SK-N-SH (cell line): ENCODE measurements at regions not wholly inside any gene's neighbourhood (a gene's known extent, or its start where the extent isn't known, plus 50 kb on each side); places are given as distances from the start of the nearest gene placed in this dataset.

Source experiments
- CTCF ChIA-PET: fragments of 300-600, 350-600 bp; formaldehyde crosslinking; extraction: SDS; loops from one replicate; lab custom pipeline; 2021; lab: Yijun Ruan, JAX
- POLR2A ChIA-PET: fragments of 350-600 bp; sonication (Branson Sonifier 250); formaldehyde crosslinking; extraction: SDS; loops from one replicate; lab custom pipeline; 2020; ENCODE audit warnings: antibody characterized with exemption, inconsistent platforms; lab: Yijun Ruan, JAX
- DNase-seq: peaks from one replicate; pipeline ENCODE4 v3.0.0; 2012
- H2AFZ ChIP-seq: fragments of 200-600 bp; sonication (generic); 2 replicates; pipeline ENCODE4 v1.8.1; 2016; ENCODE audit warnings: antibody characterized with exemption, mild to moderate bottlenecking, low read depth
- H3F3A ChIP-seq: fragments of 200-600 bp; sonication (generic); replicated peaks from 2 replicates; pipeline ENCODE3; 2016; ENCODE audit warnings: antibody characterized with exemption, mild to moderate bottlenecking; ENCODE audit not compliant: insufficient read depth
- H3K27ac ChIP-seq, 2 experiments: fragments of 200-500 bp in 1 of 2; fragments of 200-600 bp in 1 of 2; sonication (Bioruptor generic) in 1 of 2; sonication (generic), shearing (Covaris generic) in 1 of 2; 2 replicates each; pipeline versions ENCODE4 v1.5.1 to v1.6.1; 2014 to 2016; ENCODE audit warnings: low read depth in 2 of 2, inconsistent platforms in 1 of 2, low read length in 1 of 2, mild to moderate bottlenecking in 1 of 2, mixed read lengths in 1 of 2
- H3K27me3 ChIP-seq: fragments of 200-600 bp; sonication (generic), shearing (Covaris generic); 2 replicates; pipeline ENCODE4 v1.6.1; 2016; ENCODE audit warnings: mixed run types; ENCODE audit not compliant: insufficient read depth
- H3K36me3 ChIP-seq, 2 experiments: fragments of 200-500 bp in 1 of 2; fragments of 200-600 bp in 1 of 2; sonication (Bioruptor generic) in 1 of 2; sonication (generic) in 1 of 2; replicated peaks in 1 of 2; 2 replicates each; pipeline versions ENCODE3 to v1.5.1; 2014 to 2016; ENCODE audit warnings: low read length in 1 of 2, mild to moderate bottlenecking in 1 of 2; ENCODE audit not compliant: insufficient read depth in 2 of 2, control insufficient read depth in 1 of 2
- H3K4me1 ChIP-seq, 2 experiments: fragments of 200-500 bp in 1 of 2; fragments of 200-600 bp in 1 of 2; sonication (Bioruptor generic) in 1 of 2; sonication (generic), shearing (Covaris generic) in 1 of 2; 2 replicates each; pipeline versions ENCODE4 v1.5.1 to v1.6.1; 2014 to 2016; ENCODE audit warnings: low read depth in 1 of 2, low read length in 1 of 2, mixed run types in 1 of 2; ENCODE audit not compliant: insufficient read depth in 2 of 2, control insufficient read depth in 1 of 2
- H3K4me2 ChIP-seq: fragments of 200-600 bp; sonication (generic), shearing (Covaris generic); 2 replicates; pipeline ENCODE4 v1.6.1; 2017; ENCODE audit warnings: mixed run types
- H3K4me3 ChIP-seq, 2 experiments: fragments of 200-500 bp in 1 of 2; fragments of 200-600 bp in 1 of 2; sonication (Bioruptor generic) in 1 of 2; sonication (generic), shearing (Covaris generic) in 1 of 2; 2 replicates each; pipeline versions ENCODE4 v1.5.1 to v1.8.1; 2014 to 2016; ENCODE audit warnings: low read depth in 2 of 2, inconsistent platforms in 1 of 2, low read length in 1 of 2, mild to moderate bottlenecking in 1 of 2, mixed read lengths in 1 of 2, moderate library complexity in 1 of 2
- H3K79me2 ChIP-seq: fragments of 200-600 bp; sonication (generic); 2 replicates; pipeline ENCODE4 v1.8.1; 2017; ENCODE audit warnings: mild to moderate bottlenecking; ENCODE audit not compliant: insufficient read depth
- H3K9ac ChIP-seq: fragments of 200-600 bp; sonication (generic); 2 replicates; pipeline ENCODE4 v1.6.1; 2017; ENCODE audit warnings: mixed run types
- H3K9me2 ChIP-seq: fragments of 200-600 bp; sonication (generic); 2 replicates; pipeline ENCODE4 v1.6.1; 2017; ENCODE audit warnings: mixed run types
- H3K9me3 ChIP-seq: fragments of 200-600 bp; sonication (generic); 2 replicates; pipeline ENCODE4 v1.6.1; 2017; ENCODE audit warnings: mixed run types, mild to moderate bottlenecking, moderate library complexity
- H4K20me1 ChIP-seq: fragments of 200-600 bp; sonication (generic); 2 replicates; pipeline ENCODE4 v1.6.1; 2017; ENCODE audit warnings: mild to moderate bottlenecking, mixed run types; ENCODE audit not compliant: insufficient read depth
- ELF1 ChIP-seq: IDR thresholded peaks from 2 replicates; pipeline ENCODE4 v1.4.0; 2012
- EP300 ChIP-seq, 2 experiments: IDR thresholded peaks; 2 replicates each; pipeline versions ENCODE4 v1.4.0 to v1.6.1; 2012; ENCODE audit warnings: borderline replicate concordance in 1 of 2, low read depth in 1 of 2, low read length in 1 of 2
- EZH2phosphoT487 ChIP-seq: fragments of 200-600 bp; sonication (generic); IDR thresholded peaks from 2 replicates; pipeline ENCODE4 v1.6.1; 2017; ENCODE audit warnings: low read depth, mixed run types, mild to moderate bottlenecking, antibody characterized with exemption, moderate library complexity, borderline replicate concordance
- FOXJ3 ChIP-seq: sonication (generic); formaldehyde crosslinking; IDR thresholded peaks from 2 replicates; pipeline ENCODE4 v1.5.1; 2020; ENCODE audit warnings: mild to moderate bottlenecking, missing genetic modification reagents
- GATA2 ChIP-seq: sonication (generic); formaldehyde crosslinking; IDR thresholded peaks from 2 replicates; pipeline ENCODE4 v1.5.0; 2020; ENCODE audit warnings: mild to moderate bottlenecking, missing genetic modification reagents
- JUND ChIP-seq: IDR thresholded peaks from 2 replicates; pipeline ENCODE4 v1.4.0; 2012
- NFIC ChIP-seq: IDR thresholded peaks from 2 replicates; pipeline ENCODE4 v1.4.0; 2012; ENCODE audit warnings: borderline replicate concordance
- RCOR1 ChIP-seq: fragments of 150-350 bp; IDR thresholded peaks from 2 replicates; pipeline ENCODE4 v1.6.1; 2017; ENCODE audit warnings: antibody characterized with exemption, low read length
- RFX5 ChIP-seq: IDR thresholded peaks from 2 replicates; pipeline ENCODE4 v1.6.1; 2012; ENCODE audit warnings: mild to moderate bottlenecking, improper control_type of control experiment, low read length
- SIN3A ChIP-seq: IDR thresholded peaks from 2 replicates; pipeline ENCODE4 v1.6.1; 2012; ENCODE audit warnings: low read depth, mild to moderate bottlenecking, low read length, moderate library complexity, borderline replicate concordance
- TAF1 ChIP-seq: IDR thresholded peaks from 2 replicates; pipeline ENCODE4 v1.6.1; 2012; ENCODE audit warnings: low read depth, mild to moderate bottlenecking, low read length, moderate library complexity, borderline replicate concordance
- WGBS: methylation state at CpG from one replicate; pipeline ENCODE4 v1.1.6; 2017; ENCODE audit warnings: low lambda C conversion rate; 5-methylcytosine and 5-hydroxymethylcytosine counted together
- TF ChIP-seq, protein P1 (sequence below): IDR thresholded peaks from 2 replicates; pipeline ENCODE4 v1.4.0; 2012; ENCODE audit warnings: low read depth, borderline replicate concordance

DNA sequence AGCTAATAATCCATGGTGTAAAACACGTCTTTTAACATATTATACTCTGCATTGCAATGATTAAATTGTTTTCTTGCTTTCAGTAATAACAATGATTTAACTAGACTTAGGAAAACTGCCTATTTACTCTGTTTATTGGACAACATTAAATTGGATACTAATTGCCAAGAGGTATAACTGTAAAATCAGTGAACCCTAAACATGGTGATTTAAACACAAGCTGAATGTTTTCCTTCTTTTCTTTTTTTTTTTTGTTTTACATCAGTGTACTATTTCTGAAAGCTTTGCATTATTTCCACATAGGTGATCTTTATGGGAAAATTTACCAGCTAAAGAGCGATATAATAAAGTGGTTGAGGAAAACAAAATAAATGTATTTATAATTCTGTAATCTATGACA is 276.7 kb downstream of the PCDH7 start:
- WGBS = 32% methylated on average over 2 of the region's 2 CpGs
- no peaks in the 10 kb centered on the region for H3K9me3 ChIP-seq
- H3K9ac ChIP-seq = no peak overlapping the region
- no peaks in the 10 kb centered on the region for H3K9me2 ChIP-seq
- no peak overlapping the region for H3K27ac ChIP-seq
- no peak overlapping the region for H3K4me2 ChIP-seq
- H3F3A ChIP-seq = no peaks in the 10 kb centered on the region
- no peaks in the 10 kb centered on the region for H4K20me1 ChIP-seq
- TF ChIP-seq RFX5 (no peak), RCOR1 (no peak), EP300 (IDR thresholded peaks at IDR 0.05; ENCODE audit: borderline replicate concordance in 1 of 2, low read depth in 1 of 2, low read length in 1 of 2) (no peak), FOXJ3 (CRISPR knock-in tag) (no peak), EZH2phosphoT487 (no peak), SIN3A (no peak), TAF1 (no peak), NFIC (no peak)
- TF ChIP-seq, protein P1, sequence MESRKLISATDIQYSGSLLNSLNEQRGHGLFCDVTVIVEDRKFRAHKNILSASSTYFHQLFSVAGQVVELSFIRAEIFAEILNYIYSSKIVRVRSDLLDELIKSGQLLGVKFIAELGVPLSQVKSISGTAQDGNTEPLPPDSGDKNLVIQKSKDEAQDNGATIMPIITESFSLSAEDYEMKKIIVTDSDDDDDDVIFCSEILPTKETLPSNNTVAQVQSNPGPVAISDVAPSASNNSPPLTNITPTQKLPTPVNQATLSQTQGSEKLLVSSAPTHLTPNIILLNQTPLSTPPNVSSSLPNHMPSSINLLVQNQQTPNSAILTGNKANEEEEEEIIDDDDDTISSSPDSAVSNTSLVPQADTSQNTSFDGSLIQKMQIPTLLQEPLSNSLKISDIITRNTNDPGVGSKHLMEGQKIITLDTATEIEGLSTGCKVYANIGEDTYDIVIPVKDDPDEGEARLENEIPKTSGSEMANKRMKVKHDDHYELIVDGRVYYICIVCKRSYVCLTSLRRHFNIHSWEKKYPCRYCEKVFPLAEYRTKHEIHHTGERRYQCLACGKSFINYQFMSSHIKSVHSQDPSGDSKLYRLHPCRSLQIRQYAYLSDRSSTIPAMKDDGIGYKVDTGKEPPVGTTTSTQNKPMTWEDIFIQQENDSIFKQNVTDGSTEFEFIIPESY = no peak
- ChIA-PET CTCF (no interaction called here), POLR2A (no interaction called here)
- no peaks in the 10 kb centered on the region for H3K27me3 ChIP-seq
- no peaks in the 10 kb centered on the region; a peak in 1 of 4 replicates for H3K4me1 ChIP-seq
- no peak overlapping the region for H3K4me3 ChIP-seq
- H3K79me2 ChIP-seq = no peaks in the 10 kb centered on the region
- H2AFZ ChIP-seq = no peak overlapping the region
- H3K36me3 ChIP-seq = no peaks in the 10 kb centered on the region
- no peak for DNase-seq

DNA sequence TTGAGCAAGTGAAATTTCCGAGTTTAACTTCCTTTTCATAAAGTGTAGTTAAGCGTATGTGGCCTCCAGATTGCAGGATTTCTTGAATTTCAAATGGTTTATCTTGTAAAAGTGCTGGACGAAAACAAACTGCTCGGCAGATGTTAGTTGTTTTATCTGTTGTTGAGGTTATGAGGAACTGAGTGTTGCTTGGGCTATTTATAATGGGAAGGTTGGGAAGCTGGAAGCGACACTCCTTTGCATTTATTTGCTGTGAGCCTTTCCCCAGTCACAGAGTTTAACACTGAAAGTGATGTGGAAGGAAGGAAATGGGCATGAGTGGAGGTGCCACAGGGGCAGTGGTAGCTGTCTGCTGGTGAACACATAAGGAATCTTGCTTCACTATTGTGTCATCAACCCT is 284.9 kb downstream of the PCDH7 start:
- peaks cover 2% of the 10 kb centered on the region; the same call in 1 of the 2 replicates for H3K9me2 ChIP-seq
- no peaks in the 10 kb centered on the region for H3F3A ChIP-seq
- CTCF ChIA-PET = interaction anchor here (1.1 kb wide), 1 partner anchor 11 kb away, joined by 3 read pairs; no protein-coding TSS in a partner anchor
- no peaks in the 10 kb centered on the region for H3K27me3 ChIP-seq
- H3K27ac ChIP-seq = no peak overlapping the region
- no peak overlapping the region for H2AFZ ChIP-seq
- H3K36me3 ChIP-seq = no peaks in the 10 kb centered on the region
- 63% methylated on average over 5 of the region's 5 CpGs for WGBS
- DNase-seq = no peak
- H3K4me3 ChIP-seq = no peak overlapping the region
- H3K4me2 ChIP-seq = no peak overlapping the region
- H4K20me1 ChIP-seq = no peaks in the 10 kb centered on the region
- H3K79me2 ChIP-seq = no peaks in the 10 kb centered on the region
- H3K4me1 ChIP-seq = peaks cover 4% of the 10 kb centered on the region in 2 experiments; a peak in 2 of 4 replicates
- H3K9me3 ChIP-seq = no peaks in the 10 kb centered on the region
- POLR2A ChIA-PET = no interaction called here
- TF ChIP-seq GATA2 (no peak), NFIC (no peak), ELF1 (no peak), JUND (no peak), FOXJ3 (CRISPR knock-in tag) (no peak)
- no peak overlapping the region for H3K9ac ChIP-seq
